ENCODE measurements at regions not wholly inside any gene's neighbourhood (a gene's known extent, or its start where the extent isn't known, plus 50 kb on each side); places are given as distances from the start of the nearest gene placed in this dataset.

DNA sequence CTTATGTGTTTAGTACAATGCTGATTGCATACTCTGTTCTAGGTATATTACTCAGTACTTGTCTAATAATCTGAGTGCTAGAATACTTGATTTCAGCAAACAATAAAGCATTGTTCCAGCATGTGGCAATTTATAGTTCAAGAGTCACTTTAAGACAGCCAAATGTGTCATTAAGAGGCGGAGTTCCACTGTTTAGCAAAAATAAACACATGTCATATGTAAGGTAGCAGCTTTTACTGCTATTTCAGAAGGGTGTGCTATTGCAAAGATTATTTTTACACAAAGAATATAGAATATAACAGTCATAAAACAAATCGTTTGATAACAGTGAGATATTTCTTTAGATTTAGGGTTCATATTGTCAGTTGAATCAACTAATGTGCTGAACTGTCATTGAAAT is 358.7 kb downstream of the TUSC7 start:
- TF ChIP-seq CTCF (IDR thresholded peaks at IDR 0.05) (no peak), POLR2A (IDR thresholded peaks at IDR 0.05) (no peak)
